ENCODE measurements at regions not wholly inside any gene's neighbourhood (a gene's known extent, or its start where the extent isn't known, plus 50 kb on each side); places are given as distances from the start of the nearest gene placed in this dataset.

- TF ChIP-seq POLR2A (IDR thresholded peaks at IDR 0.05) = no peak
- no peak for TF ChIP-seq CTCF (IDR thresholded peaks at IDR 0.05)
Measured at GRCh38 chr2:13143451-13143850, 426.7 kb downstream of the TRIB2 start.

Data from Peyer's patch (tissue), 4 donors.